Activated CD8-positive, alpha-beta memory T cell treated with anti-CD3 and anti-CD28 coated beads for 36 hours (primary cell): ENCODE measurements at regions not wholly inside any gene's neighbourhood (a gene's known extent, or its start where the extent isn't known, plus 50 kb on each side); places are given as distances from the start of the nearest gene placed in this dataset.

ENCODE experiments used
- CTCF ChIA-PET: fragments of 350-600 bp; sonication (Branson Sonifier 250); formaldehyde crosslinking; loops from one replicate; lab custom pipeline; 2021; ENCODE audit warnings: antibody characterized with exemption; lab: Charles Lee
- POLR2A ChIA-PET: fragments of 350-600 bp; sonication (Branson Sonifier 250); formaldehyde crosslinking; loops from one replicate; lab custom pipeline; 2021; ENCODE audit warnings: antibody characterized with exemption; lab: Charles Lee

DNA sequence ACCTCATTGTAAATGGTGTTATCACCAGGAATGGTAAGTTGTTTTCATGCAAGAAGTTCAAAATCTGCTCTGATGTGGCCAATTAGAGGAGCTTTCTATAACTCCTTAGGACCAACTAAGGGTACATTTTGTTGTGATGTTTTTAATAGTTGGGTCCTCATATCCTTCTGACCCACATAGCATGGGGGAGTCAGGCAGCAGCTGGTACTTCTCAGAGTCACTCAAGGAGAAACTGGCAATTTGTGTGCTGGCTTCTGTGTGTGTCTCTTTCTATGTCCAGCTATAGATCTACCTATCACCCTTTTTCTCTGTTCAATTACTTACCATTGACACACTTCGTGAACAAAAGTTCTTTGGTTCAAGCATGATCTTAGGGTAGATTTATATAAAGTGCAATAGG, 194.3 kb upstream of the TENM3 start:
- ChIA-PET CTCF (no interaction called here), POLR2A (no interaction called here)

DNA sequence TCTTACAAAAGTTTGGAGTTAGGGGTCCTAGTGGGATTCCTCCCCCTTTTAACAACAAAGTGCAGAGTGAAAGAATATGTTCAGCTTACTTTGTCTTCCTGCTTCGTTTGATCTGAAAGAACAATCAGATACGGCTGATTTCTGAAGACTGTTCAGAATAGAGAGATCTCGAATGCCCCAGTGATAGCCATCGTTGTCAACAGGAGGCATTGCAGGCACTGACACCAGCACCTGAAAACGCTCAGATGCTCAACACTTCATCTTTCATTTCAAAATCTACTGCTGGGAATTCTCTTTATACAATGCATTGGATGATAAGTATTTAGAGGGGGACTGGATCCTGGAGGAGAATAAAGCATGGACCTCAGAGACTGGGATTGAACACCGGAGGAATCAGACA, 186.3 kb upstream of the TENM3 start:
- CTCF ChIA-PET = no interaction called here
- POLR2A ChIA-PET = no interaction called here

DNA sequence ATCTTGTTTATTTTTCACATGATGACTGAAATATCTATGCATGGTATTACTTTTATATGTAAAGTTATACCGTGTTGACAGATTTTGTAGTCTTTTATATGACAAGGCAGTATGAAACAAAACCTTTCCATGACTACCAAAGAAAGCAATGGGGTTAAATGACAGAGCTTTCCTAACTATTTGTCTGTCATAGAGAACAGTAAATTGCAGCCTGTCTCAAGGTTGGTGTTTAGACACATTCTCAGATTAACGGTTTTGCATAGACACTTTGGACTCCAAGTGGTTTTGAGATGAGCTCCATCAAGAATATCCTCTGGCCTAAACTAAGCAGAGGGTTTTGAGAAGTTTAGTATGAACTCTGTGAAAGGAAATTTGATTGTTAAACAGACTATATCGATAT, 180.7 kb upstream of the TENM3 start:
- CTCF ChIA-PET = no interaction called here
- POLR2A ChIA-PET = no interaction called here

DNA sequence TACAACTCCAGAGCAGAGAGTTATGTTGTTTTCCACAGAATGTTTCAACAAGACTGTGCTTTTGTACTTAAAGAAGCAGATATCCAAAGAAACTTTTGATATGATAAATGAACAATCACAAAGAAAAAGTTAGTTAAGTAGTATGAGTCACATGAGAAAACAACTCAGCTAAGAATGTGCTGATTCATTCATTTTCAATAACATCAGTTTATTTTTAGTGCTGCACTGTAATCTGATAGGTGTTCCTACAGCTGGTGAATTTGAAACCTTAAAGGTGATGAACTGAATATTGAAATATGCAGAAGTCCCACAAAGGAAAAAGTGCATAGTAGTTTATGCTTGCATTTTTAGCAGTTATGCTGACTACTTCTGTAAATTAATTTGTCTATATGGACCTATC, 180.3 kb upstream of the TENM3 start:
- POLR2A ChIA-PET = no interaction called here
- CTCF ChIA-PET = no interaction called here

DNA sequence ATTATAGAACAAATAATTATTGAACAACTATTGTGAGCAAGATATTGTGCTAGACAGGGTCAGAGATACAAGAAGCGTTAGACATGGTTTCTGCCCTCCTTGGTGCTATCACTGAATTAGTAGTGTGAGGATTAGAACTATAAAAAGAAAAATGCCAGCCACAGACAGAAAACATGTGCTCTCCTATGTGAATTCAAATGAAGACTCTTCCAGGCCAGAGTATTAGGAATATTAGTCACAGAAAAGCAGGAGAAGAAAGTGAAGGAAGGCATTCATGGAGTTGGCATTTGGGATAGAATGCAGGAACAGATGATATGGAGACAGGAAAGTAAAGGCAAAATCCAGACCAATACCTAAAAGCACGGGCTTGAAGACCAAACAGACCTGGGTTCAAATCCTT, 179.6 kb upstream of the TENM3 start:
- CTCF ChIA-PET = no interaction called here

DNA sequence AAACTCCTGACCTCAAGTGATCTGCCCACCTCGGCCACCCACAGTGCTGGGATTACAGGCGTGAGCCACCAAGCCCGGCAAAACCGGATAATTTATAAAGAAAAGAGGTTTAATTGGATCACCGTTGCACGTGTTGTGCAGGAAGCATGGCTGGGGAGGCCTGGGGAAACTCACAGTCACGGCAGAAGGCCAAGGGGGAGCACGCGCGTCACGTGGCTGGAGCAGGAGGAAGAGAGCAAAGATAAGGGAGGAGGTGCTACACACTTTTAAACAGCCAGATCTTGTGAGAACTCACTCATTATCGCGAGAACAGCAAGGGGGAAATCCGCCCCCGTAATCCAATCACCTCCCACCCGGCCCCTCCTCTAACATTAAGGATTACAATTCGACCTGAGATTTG, 177.9 kb upstream of the TENM3 start:
- CTCF ChIA-PET = no interaction called here
- POLR2A ChIA-PET = no interaction called here

More for the DNA sequence above, 179.6 kb upstream of the TENM3 start:
- POLR2A ChIA-PET = no interaction called here

DNA sequence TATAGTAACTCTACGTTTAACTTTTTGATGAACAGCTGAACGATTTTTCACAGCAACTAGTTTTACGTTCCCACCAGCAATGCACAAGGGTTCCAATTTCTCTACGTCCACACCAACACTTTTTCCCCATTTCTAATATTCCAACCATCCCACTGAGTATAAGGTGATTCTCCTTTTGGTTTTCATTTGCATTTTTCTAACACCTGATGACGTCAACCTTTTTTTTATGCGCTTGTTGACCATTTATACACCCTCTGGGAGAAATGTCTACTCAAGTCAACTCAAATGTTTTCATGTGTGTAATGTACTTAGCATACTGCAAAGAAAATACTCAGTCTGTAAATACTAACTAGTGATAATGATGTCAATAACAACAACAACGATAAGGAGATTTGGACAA, 177.2 kb upstream of the TENM3 start:
- POLR2A ChIA-PET = no interaction called here
- CTCF ChIA-PET = no interaction called here

DNA sequence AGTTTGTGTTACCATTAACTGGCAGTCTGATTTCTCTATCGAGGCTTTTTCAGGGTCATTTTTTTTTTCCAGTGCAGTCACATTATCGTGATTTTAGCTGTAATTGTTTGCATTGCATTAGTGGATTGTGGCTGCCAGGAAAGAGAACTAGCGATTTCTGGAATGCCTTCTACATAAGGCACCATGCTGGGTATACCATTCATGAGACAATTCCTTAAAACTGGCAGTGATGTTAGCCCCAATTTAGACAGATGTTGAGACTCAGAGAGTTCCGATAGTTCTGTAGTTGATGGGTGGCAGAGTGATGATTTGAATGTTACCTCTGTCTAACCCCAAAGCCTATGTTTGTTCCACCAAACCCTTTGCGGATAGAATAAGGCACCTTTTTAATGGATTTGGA, 175.4 kb upstream of the TENM3 start:
- CTCF ChIA-PET = no interaction called here
- POLR2A ChIA-PET = no interaction called here

DNA sequence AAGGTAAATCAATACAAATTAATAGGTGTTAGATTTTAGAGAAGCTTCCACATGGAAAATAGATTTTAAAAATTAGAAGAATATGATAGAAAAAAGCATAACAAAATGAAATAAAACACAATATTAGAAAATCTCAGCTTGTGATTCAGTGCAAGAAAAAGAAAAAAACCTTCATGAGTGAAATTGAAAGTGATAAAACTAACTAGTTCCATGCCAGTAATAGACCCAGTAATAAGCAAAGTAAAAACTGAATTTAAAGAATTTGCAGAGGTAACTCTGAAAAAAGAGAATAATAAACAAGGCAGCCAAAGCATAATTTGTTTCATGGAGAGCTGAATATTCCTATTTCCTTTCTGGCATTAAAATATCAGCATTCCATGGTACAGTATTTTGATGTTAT, 174.3 kb upstream of the TENM3 start:
- POLR2A ChIA-PET = no interaction called here
- CTCF ChIA-PET = no interaction called here

DNA sequence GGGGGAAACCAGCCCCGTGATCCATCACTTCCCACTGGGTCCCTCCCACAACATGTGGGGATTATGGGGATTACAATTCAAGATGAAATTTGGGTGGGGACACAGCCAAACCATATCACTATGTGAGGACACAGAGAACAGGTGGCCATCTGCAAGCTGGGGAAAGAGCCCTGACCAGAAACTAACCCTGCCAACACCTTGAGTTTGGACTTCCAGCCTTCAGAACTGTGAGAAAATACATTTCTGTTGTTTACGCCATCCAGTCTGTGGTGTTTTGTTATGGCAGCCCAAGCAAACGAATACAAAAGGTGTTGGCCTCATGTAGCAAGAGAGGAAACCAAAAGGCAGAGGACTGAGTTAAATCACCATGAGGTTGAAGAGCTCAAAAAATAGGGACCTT, 169.9 kb upstream of the TENM3 start:
- CTCF ChIA-PET = no interaction called here
- POLR2A ChIA-PET = no interaction called here

DNA sequence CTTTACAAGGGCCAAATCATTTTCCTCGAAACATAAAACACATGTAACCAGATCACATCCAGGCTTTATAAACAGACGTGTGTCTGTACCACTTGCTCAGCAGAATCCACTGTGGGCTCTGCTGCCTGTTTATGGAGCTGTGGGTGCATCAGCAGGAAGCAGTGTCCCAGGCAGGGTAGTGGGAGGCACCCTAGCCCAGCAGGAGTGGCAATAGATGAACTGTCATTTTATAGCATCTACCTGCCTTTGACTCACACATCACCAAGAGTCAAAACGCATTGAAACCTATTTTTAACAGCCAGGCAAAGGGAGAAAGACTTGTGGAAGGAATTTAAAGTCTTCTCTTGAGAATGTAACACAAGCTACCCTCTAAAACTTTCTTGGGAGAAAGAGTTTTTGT, 169.1 kb upstream of the TENM3 start:
- ChIA-PET CTCF (no interaction called here), POLR2A (no interaction called here)

DNA sequence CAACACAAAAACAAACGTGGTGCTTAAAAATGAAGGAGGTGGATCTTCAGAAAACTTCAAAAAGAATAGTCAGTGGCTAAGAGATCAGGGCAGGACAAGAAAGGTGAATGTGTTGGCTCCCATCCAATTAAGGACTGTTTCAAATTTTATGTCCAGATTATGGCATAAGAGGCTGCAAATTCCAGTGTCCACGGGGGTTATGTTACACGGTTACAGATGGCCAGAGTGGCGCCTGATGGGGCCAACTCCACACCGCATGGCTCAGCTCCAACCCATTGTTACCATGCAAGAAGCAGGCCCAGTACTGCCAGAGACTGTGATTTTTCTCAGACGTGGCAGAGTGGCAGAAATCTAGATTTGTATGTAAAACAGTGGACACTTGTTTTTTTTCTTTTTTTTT, 168.4 kb upstream of the TENM3 start:
- POLR2A ChIA-PET = no interaction called here
- CTCF ChIA-PET = no interaction called here

DNA sequence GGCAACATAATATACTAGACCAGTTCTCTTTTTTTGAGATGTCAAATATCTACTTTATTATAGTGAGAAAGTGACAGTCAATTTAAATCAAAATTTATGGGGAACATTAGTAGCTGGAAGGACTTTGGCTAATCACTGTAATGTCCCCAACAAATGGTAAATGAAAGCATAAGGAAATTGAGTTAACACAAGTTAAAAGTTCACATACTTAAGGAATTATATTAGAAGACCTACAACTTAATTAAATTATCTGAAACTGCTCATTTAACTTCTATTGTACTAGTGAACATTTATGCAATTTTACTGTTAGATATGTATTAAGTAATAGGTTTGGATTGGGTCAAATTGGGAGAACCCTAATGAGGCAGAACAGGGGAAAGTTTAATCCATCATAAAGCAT, 160.3 kb upstream of the TENM3 start:
- POLR2A ChIA-PET = no interaction called here
- CTCF ChIA-PET = no interaction called here

DNA sequence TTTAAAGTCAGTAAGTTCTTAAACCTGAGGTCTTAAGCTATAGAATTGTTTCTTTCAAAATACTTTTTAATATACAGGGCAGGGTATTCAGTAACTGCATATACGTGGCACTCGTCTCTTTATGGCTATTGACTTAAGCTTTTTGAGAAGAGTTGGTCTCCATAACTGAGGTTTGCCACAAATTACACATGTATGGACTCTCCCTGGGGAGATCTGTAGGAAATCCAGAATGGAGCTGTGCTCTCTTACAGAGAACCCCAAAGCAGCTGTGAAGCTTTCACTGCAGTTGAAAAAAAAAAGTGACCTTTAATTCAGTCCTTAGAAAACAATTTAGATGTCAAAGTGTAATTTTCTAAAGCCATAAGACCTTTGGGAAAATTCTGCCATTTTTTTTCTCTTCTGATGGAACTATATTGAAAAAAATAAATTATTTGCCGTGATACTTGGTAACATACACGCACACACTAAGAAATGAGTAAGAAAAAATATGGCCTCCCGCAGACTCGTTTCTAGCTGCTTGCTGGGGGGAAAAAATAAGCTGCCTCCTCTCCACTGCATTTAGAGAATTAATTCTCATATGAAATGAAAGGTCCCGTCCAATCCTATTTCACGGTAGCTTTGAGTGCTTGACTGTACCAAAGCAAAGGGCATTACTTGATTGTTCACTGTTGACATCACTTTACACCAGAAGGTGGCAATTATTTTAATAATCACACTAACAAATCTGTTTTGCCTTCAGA, 159.4 kb upstream of the TENM3 start:
- CTCF ChIA-PET = no interaction called here
- POLR2A ChIA-PET = no interaction called here

DNA sequence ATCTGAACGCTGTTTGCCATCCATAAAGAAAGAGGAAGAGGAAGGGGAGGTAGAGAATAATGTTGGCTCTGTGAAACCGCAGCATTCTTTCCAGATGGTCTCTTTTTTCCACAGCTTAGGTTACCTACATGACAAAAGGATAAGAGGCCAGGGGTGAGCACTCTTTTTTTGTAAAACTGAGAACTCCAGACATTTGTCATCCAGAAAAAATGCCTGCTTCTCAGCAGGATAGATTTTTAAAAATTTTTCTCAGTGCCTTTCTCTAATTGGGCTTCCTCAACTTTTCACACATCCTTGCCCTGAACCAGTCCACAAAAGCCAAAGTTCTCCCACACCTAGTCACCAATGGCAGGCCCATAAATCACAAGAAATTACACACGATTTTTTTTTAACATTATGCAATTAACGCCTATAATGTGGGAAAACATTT, 158.1 kb upstream of the TENM3 start:
- ChIA-PET POLR2A (no interaction called here), CTCF (no interaction called here)

DNA sequence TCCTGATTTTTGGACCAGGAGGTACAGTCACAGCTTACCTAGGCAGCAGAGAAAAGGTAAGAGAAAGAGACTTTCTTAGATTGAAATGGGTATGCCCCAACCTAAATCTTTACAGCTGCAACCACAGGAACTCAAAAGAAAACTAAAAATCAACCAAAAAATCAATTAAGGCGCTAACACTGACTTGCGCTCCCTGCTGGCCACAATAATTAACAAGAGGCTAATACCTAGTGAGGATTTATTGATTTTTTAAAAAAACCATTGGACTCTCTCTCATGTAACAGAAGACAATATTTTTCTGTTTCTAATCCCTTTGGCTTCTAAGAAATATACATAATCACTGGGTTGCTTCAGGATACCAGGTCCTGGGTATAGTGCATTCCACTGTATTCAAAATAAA, 153.9 kb upstream of the TENM3 start:
- CTCF ChIA-PET = no interaction called here
- POLR2A ChIA-PET = no interaction called here

DNA sequence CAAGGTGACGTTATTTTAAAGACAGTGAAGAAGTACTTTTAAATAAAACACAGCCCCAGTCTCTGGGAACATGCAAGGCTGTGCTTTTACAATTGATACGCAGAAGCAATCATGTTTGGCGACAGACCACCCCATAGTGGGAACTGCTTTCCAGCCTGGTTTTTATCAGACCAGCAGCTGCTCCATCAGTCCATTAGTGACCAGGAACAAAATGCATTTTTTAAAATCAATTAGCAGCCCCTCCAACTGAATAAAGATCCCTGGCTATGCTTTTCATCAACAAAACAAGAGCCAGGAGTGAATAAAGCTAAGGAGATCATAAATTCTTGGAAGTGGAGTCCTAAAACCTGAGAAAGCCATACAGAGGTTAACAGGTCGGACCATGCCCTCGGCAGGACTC, 153.0 kb upstream of the TENM3 start:
- ChIA-PET CTCF (no interaction called here), POLR2A (no interaction called here)

DNA sequence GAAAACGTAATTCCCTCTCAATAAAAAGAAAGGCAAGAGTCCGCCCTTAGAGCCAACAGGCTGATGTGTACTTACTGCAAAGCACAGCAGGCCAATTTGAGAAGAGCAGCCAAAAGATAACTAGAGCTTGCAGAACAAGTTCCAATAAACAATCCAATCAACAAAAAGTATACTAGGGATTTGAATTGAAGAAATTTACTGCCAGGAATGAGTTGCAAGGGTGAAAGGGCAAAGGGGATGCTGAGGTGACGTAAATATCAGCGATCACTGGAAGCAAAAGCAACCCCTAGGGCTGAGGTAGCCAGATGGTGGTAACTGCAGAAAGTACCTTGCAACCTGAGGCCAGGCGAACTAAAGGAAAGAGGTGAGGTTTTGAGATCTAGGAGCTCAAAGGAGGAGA, 152.1 kb upstream of the TENM3 start:
- ChIA-PET CTCF (interaction anchor here (0.6 kb wide), 1 partner anchor 1248 kb away, joined by 3 read pairs; no protein-coding TSS in a partner anchor), POLR2A (no interaction called here)

DNA sequence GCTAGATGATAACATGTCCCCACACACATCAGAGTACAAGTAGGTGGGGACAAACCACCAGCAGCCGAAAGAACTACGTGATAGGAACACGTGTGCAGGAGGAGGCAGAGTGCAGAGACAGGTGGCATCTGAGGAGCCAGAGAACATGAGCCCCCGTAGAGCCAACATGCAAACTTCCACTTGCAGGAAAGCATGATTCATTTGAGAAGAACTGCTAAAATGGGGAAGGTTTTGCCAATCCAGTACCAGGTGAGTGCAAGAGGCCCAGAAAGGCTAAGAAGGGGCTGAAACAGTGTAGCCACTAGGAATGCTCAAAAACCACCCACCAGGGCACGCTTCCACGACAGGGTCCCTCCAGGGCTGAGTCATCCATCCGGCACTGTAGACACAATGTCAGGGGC, 149.8 kb upstream of the TENM3 start:
- POLR2A ChIA-PET = no interaction called here
- CTCF ChIA-PET = no interaction called here

DNA sequence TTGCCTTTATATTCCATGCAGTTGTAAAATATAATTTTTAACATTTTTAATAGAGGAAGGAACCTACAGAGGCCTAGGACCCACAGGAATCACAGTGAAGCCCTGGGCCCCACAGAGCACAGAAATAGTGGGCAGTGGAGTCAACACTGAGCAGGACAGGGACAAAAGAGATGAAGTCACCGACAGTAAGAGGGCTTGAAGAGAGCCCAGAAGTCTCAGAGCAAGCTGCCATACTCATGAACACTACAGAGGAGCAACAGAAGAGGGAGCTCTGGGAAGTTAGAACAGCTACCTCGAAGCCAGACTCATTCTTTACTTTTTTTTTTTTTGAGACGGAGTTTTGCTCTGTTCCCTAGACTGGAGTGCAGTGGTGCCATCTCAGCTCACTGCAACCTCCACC, 149.3 kb upstream of the TENM3 start:
- ChIA-PET POLR2A (no interaction called here), CTCF (no interaction called here)

DNA sequence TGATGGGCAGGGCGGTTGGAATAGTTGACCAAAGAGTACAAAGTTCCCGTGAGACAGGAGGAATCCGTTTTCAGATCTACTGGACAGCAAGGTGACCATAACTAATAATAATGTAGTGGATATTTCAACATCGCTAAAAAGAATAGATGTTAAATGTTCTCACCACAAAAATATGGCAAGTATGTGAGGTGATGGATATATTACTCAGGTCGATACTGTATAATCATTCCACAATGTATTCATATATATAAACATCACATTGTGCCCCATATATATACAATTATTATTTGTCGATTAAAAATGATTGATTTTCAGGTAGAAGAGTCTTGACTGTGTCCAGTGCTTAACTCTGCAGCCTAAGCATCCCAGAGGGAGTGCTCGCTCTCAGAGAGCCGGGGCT, 141.6 kb upstream of the TENM3 start:
- CTCF ChIA-PET = no interaction called here
- POLR2A ChIA-PET = no interaction called here

DNA sequence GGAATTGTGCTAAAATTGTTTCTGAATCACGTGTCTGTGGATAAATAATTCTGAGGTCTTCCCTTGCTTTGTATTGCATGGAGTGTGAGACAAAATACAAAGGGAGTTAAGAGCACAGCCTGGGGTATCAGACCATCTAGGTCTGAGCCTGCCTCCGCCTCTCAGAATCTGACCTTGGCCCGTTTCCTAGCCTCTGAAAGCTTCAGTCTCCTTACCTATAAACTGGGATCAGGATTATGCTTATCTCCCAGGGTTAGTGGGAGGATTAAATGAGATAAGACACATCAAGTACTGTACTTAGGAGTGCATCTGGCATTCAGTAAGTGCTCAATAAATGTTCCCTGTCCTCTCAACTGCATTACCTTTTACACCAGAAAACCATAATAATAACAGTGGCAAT, 140.6 kb upstream of the TENM3 start:
- CTCF ChIA-PET = no interaction called here
- POLR2A ChIA-PET = no interaction called here
